SK-N-SH (cell line): ENCODE measurements at regions not wholly inside any gene's neighbourhood (a gene's known extent, or its start where the extent isn't known, plus 50 kb on each side); places are given as distances from the start of the nearest gene placed in this dataset.

ENCODE experiments used
- CTCF ChIA-PET: fragments of 300-600, 350-600 bp; formaldehyde crosslinking; extraction: SDS; loops from one replicate; lab custom pipeline; 2021; lab: Yijun Ruan, JAX
- POLR2A ChIA-PET: fragments of 350-600 bp; sonication (Branson Sonifier 250); formaldehyde crosslinking; extraction: SDS; loops from one replicate; lab custom pipeline; 2020; ENCODE audit warnings: antibody characterized with exemption, inconsistent platforms; lab: Yijun Ruan, JAX
- DNase-seq: peaks from one replicate; pipeline ENCODE4 v3.0.0; 2012
- H2AFZ ChIP-seq: fragments of 200-600 bp; sonication (generic); 2 replicates; pipeline ENCODE4 v1.8.1; 2016; ENCODE audit warnings: antibody characterized with exemption, mild to moderate bottlenecking, low read depth
- H3F3A ChIP-seq: fragments of 200-600 bp; sonication (generic); replicated peaks from 2 replicates; pipeline ENCODE3; 2016; ENCODE audit warnings: antibody characterized with exemption, mild to moderate bottlenecking; ENCODE audit not compliant: insufficient read depth
- H3K27ac ChIP-seq, 2 experiments: fragments of 200-500 bp in 1 of 2; fragments of 200-600 bp in 1 of 2; sonication (Bioruptor generic) in 1 of 2; sonication (generic), shearing (Covaris generic) in 1 of 2; 2 replicates each; pipeline versions ENCODE4 v1.5.1 to v1.6.1; 2014 to 2016; ENCODE audit warnings: low read depth in 2 of 2, inconsistent platforms in 1 of 2, low read length in 1 of 2, mild to moderate bottlenecking in 1 of 2, mixed read lengths in 1 of 2
- H3K27me3 ChIP-seq: fragments of 200-600 bp; sonication (generic), shearing (Covaris generic); 2 replicates; pipeline ENCODE4 v1.6.1; 2016; ENCODE audit warnings: mixed run types; ENCODE audit not compliant: insufficient read depth
- H3K36me3 ChIP-seq, 2 experiments: fragments of 200-500 bp in 1 of 2; fragments of 200-600 bp in 1 of 2; sonication (Bioruptor generic) in 1 of 2; sonication (generic) in 1 of 2; replicated peaks in 1 of 2; 2 replicates each; pipeline versions ENCODE3 to v1.5.1; 2014 to 2016; ENCODE audit warnings: low read length in 1 of 2, mild to moderate bottlenecking in 1 of 2; ENCODE audit not compliant: insufficient read depth in 2 of 2, control insufficient read depth in 1 of 2
- H3K4me1 ChIP-seq, 2 experiments: fragments of 200-500 bp in 1 of 2; fragments of 200-600 bp in 1 of 2; sonication (Bioruptor generic) in 1 of 2; sonication (generic), shearing (Covaris generic) in 1 of 2; 2 replicates each; pipeline versions ENCODE4 v1.5.1 to v1.6.1; 2014 to 2016; ENCODE audit warnings: low read depth in 1 of 2, low read length in 1 of 2, mixed run types in 1 of 2; ENCODE audit not compliant: insufficient read depth in 2 of 2, control insufficient read depth in 1 of 2
- H3K4me2 ChIP-seq: fragments of 200-600 bp; sonication (generic), shearing (Covaris generic); 2 replicates; pipeline ENCODE4 v1.6.1; 2017; ENCODE audit warnings: mixed run types
- H3K4me3 ChIP-seq, 2 experiments: fragments of 200-500 bp in 1 of 2; fragments of 200-600 bp in 1 of 2; sonication (Bioruptor generic) in 1 of 2; sonication (generic), shearing (Covaris generic) in 1 of 2; 2 replicates each; pipeline versions ENCODE4 v1.5.1 to v1.8.1; 2014 to 2016; ENCODE audit warnings: low read depth in 2 of 2, inconsistent platforms in 1 of 2, low read length in 1 of 2, mild to moderate bottlenecking in 1 of 2, mixed read lengths in 1 of 2, moderate library complexity in 1 of 2
- H3K79me2 ChIP-seq: fragments of 200-600 bp; sonication (generic); 2 replicates; pipeline ENCODE4 v1.8.1; 2017; ENCODE audit warnings: mild to moderate bottlenecking; ENCODE audit not compliant: insufficient read depth
- H3K9ac ChIP-seq: fragments of 200-600 bp; sonication (generic); 2 replicates; pipeline ENCODE4 v1.6.1; 2017; ENCODE audit warnings: mixed run types
- H3K9me2 ChIP-seq: fragments of 200-600 bp; sonication (generic); 2 replicates; pipeline ENCODE4 v1.6.1; 2017; ENCODE audit warnings: mixed run types
- H3K9me3 ChIP-seq: fragments of 200-600 bp; sonication (generic); 2 replicates; pipeline ENCODE4 v1.6.1; 2017; ENCODE audit warnings: mixed run types, mild to moderate bottlenecking, moderate library complexity
- H4K20me1 ChIP-seq: fragments of 200-600 bp; sonication (generic); 2 replicates; pipeline ENCODE4 v1.6.1; 2017; ENCODE audit warnings: mild to moderate bottlenecking, mixed run types; ENCODE audit not compliant: insufficient read depth
- CHD2 ChIP-seq: fragments of 150-350 bp; IDR thresholded peaks from 2 replicates; pipeline ENCODE4 v1.6.1; 2018; ENCODE audit warnings: low read length; ENCODE audit not compliant: partially characterized antibody
- EZH2phosphoT487 ChIP-seq: fragments of 200-600 bp; sonication (generic); IDR thresholded peaks from 2 replicates; pipeline ENCODE4 v1.6.1; 2017; ENCODE audit warnings: low read depth, mixed run types, mild to moderate bottlenecking, antibody characterized with exemption, moderate library complexity, borderline replicate concordance
- GATA2 ChIP-seq: sonication (generic); formaldehyde crosslinking; IDR thresholded peaks from 2 replicates; pipeline ENCODE4 v1.5.0; 2020; ENCODE audit warnings: mild to moderate bottlenecking, missing genetic modification reagents
- MEF2A ChIP-seq: IDR thresholded peaks from 2 replicates; pipeline ENCODE4 v1.4.0; 2012; ENCODE audit warnings: low read depth, borderline replicate concordance
- MXI1 ChIP-seq: IDR thresholded peaks from 2 replicates; pipeline ENCODE4 v1.6.1; 2012; ENCODE audit warnings: mild to moderate bottlenecking, low read depth, low read length, improper control_type of control experiment
- NFIC ChIP-seq: IDR thresholded peaks from 2 replicates; pipeline ENCODE4 v1.4.0; 2012; ENCODE audit warnings: borderline replicate concordance
- PBX3 ChIP-seq: IDR thresholded peaks from 2 replicates; pipeline ENCODE4; 2012
- POLR2AphosphoS5 ChIP-seq: IDR thresholded peaks from 2 replicates; pipeline ENCODE4 v1.6.1; 2012; ENCODE audit warnings: low read depth, low read length
- RAD21 ChIP-seq: IDR thresholded peaks from 2 replicates; pipeline ENCODE4 v1.6.1; 2012; ENCODE audit warnings: mild to moderate bottlenecking, low read length
- RCOR1 ChIP-seq: fragments of 150-350 bp; IDR thresholded peaks from 2 replicates; pipeline ENCODE4 v1.6.1; 2017; ENCODE audit warnings: antibody characterized with exemption, low read length
- RFX5 ChIP-seq: IDR thresholded peaks from 2 replicates; pipeline ENCODE4 v1.6.1; 2012; ENCODE audit warnings: mild to moderate bottlenecking, improper control_type of control experiment, low read length
- SMC3 ChIP-seq: IDR thresholded peaks from 2 replicates; pipeline ENCODE4 v1.6.1; 2012; ENCODE audit warnings: low read depth, low read length, improper control_type of control experiment
- TAF1 ChIP-seq: IDR thresholded peaks from 2 replicates; pipeline ENCODE4 v1.6.1; 2012; ENCODE audit warnings: low read depth, mild to moderate bottlenecking, low read length, moderate library complexity, borderline replicate concordance
- TCF12 ChIP-seq: IDR thresholded peaks from 2 replicates; pipeline ENCODE4 v1.4.0; 2012
- TEAD4 ChIP-seq: IDR thresholded peaks from 2 replicates; pipeline ENCODE4 v1.4.0; 2012; ENCODE audit warnings: mild to moderate bottlenecking, borderline replicate concordance; ENCODE audit not compliant: insufficient read depth
- USF2 ChIP-seq: fragments of 150-350 bp; IDR thresholded peaks from 2 replicates; pipeline ENCODE4 v1.6.1; 2017; ENCODE audit warnings: antibody characterized with exemption, low read length, low read depth, borderline replicate concordance
- YY1 ChIP-seq: IDR thresholded peaks from 2 replicates; pipeline ENCODE4 v1.4.0; 2012; ENCODE audit warnings: low read depth, mild to moderate bottlenecking
- WGBS: methylation state at CpG from one replicate; pipeline ENCODE4 v1.1.6; 2017; ENCODE audit warnings: low lambda C conversion rate; 5-methylcytosine and 5-hydroxymethylcytosine counted together
- TF ChIP-seq, protein P1 (sequence below): IDR thresholded peaks from 2 replicates; pipeline ENCODE4 v1.6.1; 2012; ENCODE audit warnings: mild to moderate bottlenecking, low read depth, low read length, moderate library complexity
- TF ChIP-seq, protein P2 (sequence below): IDR thresholded peaks from 2 replicates; pipeline ENCODE4 v1.4.0; 2012; ENCODE audit warnings: low read depth

DNA sequence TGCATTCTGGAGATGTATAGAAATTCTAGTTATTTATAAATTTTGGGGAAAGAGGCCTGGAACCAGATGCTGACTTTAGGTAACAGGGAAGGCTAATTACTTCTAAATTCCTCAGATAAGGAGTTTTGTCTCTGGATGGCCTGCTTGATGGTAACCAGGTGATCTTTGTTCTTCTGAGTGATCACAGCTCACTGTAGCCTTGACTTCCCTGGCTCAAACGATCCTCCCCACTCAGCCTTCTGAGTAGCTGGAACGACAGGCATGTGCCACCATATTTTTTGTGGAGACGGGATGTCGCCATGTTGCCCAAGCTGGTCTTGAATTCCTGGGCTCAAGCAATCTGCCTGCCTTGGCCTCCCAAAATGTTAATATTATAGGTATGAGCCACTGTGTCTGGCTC is 54.4 kb upstream of the MSH6 start:
- Histone ChIP-seq H3K27ac (no peak overlapping the region), H3K27me3 (no peaks in the 10 kb centered on the region; the same call in 1 of the 2 replicates), H3K4me3 (no peak overlapping the region), H3K9ac (no peak overlapping the region), H2AFZ (no peak overlapping the region), H3F3A (no peaks in the 10 kb centered on the region), H3K4me1 (no peaks in the 10 kb centered on the region), H3K9me2 (no peaks in the 10 kb centered on the region), H3K79me2 (no peaks in the 10 kb centered on the region), H3K9me3 (no peaks in the 10 kb centered on the region), H3K36me3 (no peaks in the 10 kb centered on the region), H3K4me2 (no peak overlapping the region), H4K20me1 (no peaks in the 10 kb centered on the region)
- DNase-seq, result no peak
- no peak for TF ChIP-seq RFX5
- no peak for TF ChIP-seq GATA2 (CRISPR knock-in tag)
- TF ChIP-seq TCF12, result no peak
- no peak for TF ChIP-seq TAF1
- no peak for TF ChIP-seq MEF2A
- TF ChIP-seq PBX3, result no peak
- no peak for TF ChIP-seq YY1
- no peak for TF ChIP-seq MXI1
- no peak for TF ChIP-seq EZH2phosphoT487
- TF ChIP-seq, protein P1, sequence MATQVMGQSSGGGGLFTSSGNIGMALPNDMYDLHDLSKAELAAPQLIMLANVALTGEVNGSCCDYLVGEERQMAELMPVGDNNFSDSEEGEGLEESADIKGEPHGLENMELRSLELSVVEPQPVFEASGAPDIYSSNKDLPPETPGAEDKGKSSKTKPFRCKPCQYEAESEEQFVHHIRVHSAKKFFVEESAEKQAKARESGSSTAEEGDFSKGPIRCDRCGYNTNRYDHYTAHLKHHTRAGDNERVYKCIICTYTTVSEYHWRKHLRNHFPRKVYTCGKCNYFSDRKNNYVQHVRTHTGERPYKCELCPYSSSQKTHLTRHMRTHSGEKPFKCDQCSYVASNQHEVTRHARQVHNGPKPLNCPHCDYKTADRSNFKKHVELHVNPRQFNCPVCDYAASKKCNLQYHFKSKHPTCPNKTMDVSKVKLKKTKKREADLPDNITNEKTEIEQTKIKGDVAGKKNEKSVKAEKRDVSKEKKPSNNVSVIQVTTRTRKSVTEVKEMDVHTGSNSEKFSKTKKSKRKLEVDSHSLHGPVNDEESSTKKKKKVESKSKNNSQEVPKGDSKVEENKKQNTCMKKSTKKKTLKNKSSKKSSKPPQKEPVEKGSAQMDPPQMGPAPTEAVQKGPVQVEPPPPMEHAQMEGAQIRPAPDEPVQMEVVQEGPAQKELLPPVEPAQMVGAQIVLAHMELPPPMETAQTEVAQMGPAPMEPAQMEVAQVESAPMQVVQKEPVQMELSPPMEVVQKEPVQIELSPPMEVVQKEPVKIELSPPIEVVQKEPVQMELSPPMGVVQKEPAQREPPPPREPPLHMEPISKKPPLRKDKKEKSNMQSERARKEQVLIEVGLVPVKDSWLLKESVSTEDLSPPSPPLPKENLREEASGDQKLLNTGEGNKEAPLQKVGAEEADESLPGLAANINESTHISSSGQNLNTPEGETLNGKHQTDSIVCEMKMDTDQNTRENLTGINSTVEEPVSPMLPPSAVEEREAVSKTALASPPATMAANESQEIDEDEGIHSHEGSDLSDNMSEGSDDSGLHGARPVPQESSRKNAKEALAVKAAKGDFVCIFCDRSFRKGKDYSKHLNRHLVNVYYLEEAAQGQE, result no peak
- TF ChIP-seq RAD21, result no peak
- TF ChIP-seq, protein P2, sequence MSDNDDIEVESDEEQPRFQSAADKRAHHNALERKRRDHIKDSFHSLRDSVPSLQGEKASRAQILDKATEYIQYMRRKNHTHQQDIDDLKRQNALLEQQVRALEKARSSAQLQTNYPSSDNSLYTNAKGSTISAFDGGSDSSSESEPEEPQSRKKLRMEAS, result no peak
- no peak for TF ChIP-seq RCOR1
- no peak for TF ChIP-seq TEAD4
- no peak for TF ChIP-seq CHD2
- no peak for TF ChIP-seq POLR2AphosphoS5
- no peak for TF ChIP-seq NFIC
- TF ChIP-seq USF2, result no peak
- TF ChIP-seq SMC3, result no peak
- WGBS, result 30% methylated on average over 4 of the region's 4 CpGs
- POLR2A ChIA-PET, result no interaction called here
- CTCF ChIA-PET, result no interaction called here
